Gastroesophageal sphincter (tissue), 3 donors: ENCODE measurements at regions not wholly inside any gene's neighbourhood (a gene's known extent, or its start where the extent isn't known, plus 50 kb on each side); places are given as distances from the start of the nearest gene placed in this dataset.

Experiments
- CTCF ChIP-seq, 4 experiments: fragments of 200-600 bp in 2 of 4; fragments of 450-650 bp in 2 of 4; sonication (generic) in 1 of 4; IDR thresholded peaks; one replicate each; pipeline ENCODE4 v1.5.1; 2017 to 2019; ENCODE audit warnings: antibody characterized with exemption in 4 of 4, mild to moderate bottlenecking in 2 of 4, moderate library complexity in 2 of 4
- EP300 ChIP-seq: sonication (generic); formaldehyde crosslinking; IDR thresholded peaks from one replicate; pipeline ENCODE4 v1.6.1; 2017; ENCODE audit warnings: antibody characterized with exemption, mild to moderate bottlenecking

GRCh38 chr2:176598351-176598750 is 329.1 kb downstream of the MTX2 start:
- TF ChIP-seq CTCF (IDR thresholded peaks at IDR 0.05) (no peak), EP300 (no peak)
